Trophoblast cell (in vitro differentiated cells and primary cell): ENCODE measurements at regions not wholly inside any gene's neighbourhood (a gene's known extent, or its start where the extent isn't known, plus 50 kb on each side); places are given as distances from the start of the nearest gene placed in this dataset.

Experiments used
- DNase-seq, 2 donors: peaks; one replicate each; pipeline ENCODE4 v3.0.0-alpha.2; 2016
- H2AFZ ChIP-seq: 2 replicates; pipeline ENCODE4 v1.6.1; 2013; ENCODE audit warnings: low read length, moderate library complexity, mild to moderate bottlenecking; ENCODE audit not compliant: insufficient read depth, poor library complexity
- H2AK5ac ChIP-seq: 2 replicates; pipeline ENCODE4 v1.6.1; 2013; ENCODE audit warnings: mild to moderate bottlenecking, low read length
- H2BK120ac ChIP-seq: 2 replicates; pipeline ENCODE4 v1.6.1; 2013; ENCODE audit warnings: low read length, mild to moderate bottlenecking, moderate library complexity; ENCODE audit not compliant: insufficient read depth, poor library complexity
- H2BK12ac ChIP-seq: 2 replicates; pipeline ENCODE4 v1.6.1; 2013; ENCODE audit warnings: mild to moderate bottlenecking, low read length, moderate library complexity
- H2BK5ac ChIP-seq: 2 replicates; pipeline ENCODE4 v1.6.1; 2013; ENCODE audit warnings: low read length, low read depth, moderate library complexity, mild to moderate bottlenecking; ENCODE audit not compliant: poor library complexity
- H3K14ac ChIP-seq: 2 replicates; pipeline ENCODE4 v1.6.1; 2013; ENCODE audit warnings: mild to moderate bottlenecking, low read length
- H3K18ac ChIP-seq: 2 replicates; pipeline ENCODE4 v1.6.1; 2013; ENCODE audit warnings: mild to moderate bottlenecking, low read length
- H3K23ac ChIP-seq: 2 replicates; pipeline ENCODE4 v1.6.1; 2013; ENCODE audit warnings: low read length
- H3K27ac ChIP-seq: 2 replicates; pipeline ENCODE4 v1.5.1; 2013; ENCODE audit warnings: low read depth, mild to moderate bottlenecking, inconsistent platforms, low read length, moderate library complexity
- H3K27me3 ChIP-seq: 2 replicates; pipeline ENCODE4 v1.6.1; 2013; ENCODE audit warnings: inconsistent platforms, mild to moderate bottlenecking, low read length, moderate library complexity; ENCODE audit not compliant: insufficient read depth
- H3K36me3 ChIP-seq, 2 experiments: 1 replicate in 1 of 2; 2 replicates in 1 of 2; pipeline ENCODE4 v1.6.1; 2013; ENCODE audit warnings: low read length in 2 of 2, mild to moderate bottlenecking in 2 of 2, moderate library complexity in 1 of 2; ENCODE audit not compliant: insufficient read depth in 2 of 2, control insufficient read depth in 1 of 2
- H3K4ac ChIP-seq: 2 replicates; pipeline ENCODE4 v1.6.1; 2013; ENCODE audit warnings: low read depth, mild to moderate bottlenecking, low read length, moderate library complexity
- H3K4me1 ChIP-seq, 2 experiments: 1 replicate in 1 of 2; 2 replicates in 1 of 2; pipeline ENCODE4 v1.6.1; 2013; ENCODE audit warnings: low read length in 2 of 2, mild to moderate bottlenecking in 2 of 2, moderate library complexity in 1 of 2; ENCODE audit not compliant: insufficient read depth in 2 of 2, control insufficient read depth in 1 of 2
- H3K4me2 ChIP-seq: 2 replicates; pipeline ENCODE4 v1.6.1; 2013; ENCODE audit warnings: inconsistent platforms, mild to moderate bottlenecking, low read length, moderate library complexity
- H3K4me3 ChIP-seq: 2 replicates; pipeline ENCODE4 v1.5.1; 2013; ENCODE audit warnings: mild to moderate bottlenecking, low read depth, low read length, inconsistent platforms
- H3K79me1 ChIP-seq: one replicate; pipeline ENCODE4 v1.6.1; 2013; ENCODE audit warnings: low read length
- H3K79me2 ChIP-seq: 2 replicates; pipeline ENCODE4 v1.6.1; 2013; ENCODE audit warnings: low read length, mild to moderate bottlenecking; ENCODE audit not compliant: control insufficient read depth, insufficient read depth, poor library complexity
- H3K9ac ChIP-seq: 2 replicates; pipeline ENCODE4 v1.6.1; 2013; ENCODE audit warnings: mild to moderate bottlenecking, low read length
- H3K9me3 ChIP-seq: 2 replicates; pipeline ENCODE4 v1.6.1; 2013; ENCODE audit warnings: low read depth, mild to moderate bottlenecking, control low read depth, inconsistent platforms, low read length; ENCODE audit not compliant: insufficient read depth
- H4K12ac ChIP-seq: 2 replicates; pipeline ENCODE4 v1.6.1; 2013; ENCODE audit warnings: low read depth, mild to moderate bottlenecking, low read length, moderate library complexity
- H4K8ac ChIP-seq: 2 replicates; pipeline ENCODE4 v1.6.1; 2013; ENCODE audit warnings: low read depth, mild to moderate bottlenecking, low read length, moderate library complexity
- H4K91ac ChIP-seq: one replicate; pipeline ENCODE4 v1.6.1; 2013; ENCODE audit warnings: low read depth, mild to moderate bottlenecking, low read length, moderate library complexity
- WGBS: extraction: QIAGEN DNeasy Blood & Tissue Kit; methylation state at CpG from one replicate; pipeline ENCODE4 v1.1.7; 2013; ENCODE audit warnings: missing lambda C conversion rate; ENCODE audit not compliant: insufficient read length, insufficient coverage; ENCODE audit errors: extremely low coverage; 5-methylcytosine and 5-hydroxymethylcytosine counted together

- no peaks in the 10 kb centered on the region for H3K9me3 ChIP-seq
- no CpG with 5 or more reads among the region's 5 CpGs for WGBS
- no peak overlapping the region for H4K12ac ChIP-seq
- H3K36me3 ChIP-seq, result no peaks in the 10 kb centered on the region
- H3K4me1 ChIP-seq, result no peaks in the 10 kb centered on the region
- no peak overlapping the region for H3K4me3 ChIP-seq
- no peak overlapping the region for H3K4ac ChIP-seq
- no peaks in the 10 kb centered on the region for H3K79me1 ChIP-seq
- no peak overlapping the region for H2AFZ ChIP-seq
- no peak overlapping the region for H3K9ac ChIP-seq
- H3K23ac ChIP-seq, result no peak overlapping the region
- no peak overlapping the region for H2BK12ac ChIP-seq
- H2BK5ac ChIP-seq, result no peak overlapping the region
- no peak overlapping the region for H2BK120ac ChIP-seq
- no peak overlapping the region for H4K8ac ChIP-seq
- no peaks in the 10 kb centered on the region for H3K79me2 ChIP-seq
- H3K27me3 ChIP-seq, result no peaks in the 10 kb centered on the region
- no peak overlapping the region for H3K18ac ChIP-seq
- DNase-seq, result no peak
- no peak overlapping the region for H3K27ac ChIP-seq
- no peak overlapping the region for H3K4me2 ChIP-seq
- H2AK5ac ChIP-seq, result no peak overlapping the region
- H4K91ac ChIP-seq, result no peak overlapping the region
- H3K14ac ChIP-seq, result no peak overlapping the region
These were observed 366.9 kb downstream of the EPHA4 start for GRCh38 chr2:221205103-221205673.

- no peak overlapping the region for H4K8ac ChIP-seq
- DNase-seq, result no peak
- H3K79me1 ChIP-seq, result no peaks in the 10 kb centered on the region
- no peak overlapping the region for H3K27ac ChIP-seq
- no peak overlapping the region for H4K91ac ChIP-seq
- H2BK120ac ChIP-seq, result no peak overlapping the region
- no CpG with 5 or more reads among the region's 2 CpGs for WGBS
- H3K14ac ChIP-seq, result no peak overlapping the region
- no peak overlapping the region for H3K9ac ChIP-seq
- no peaks in the 10 kb centered on the region for H3K36me3 ChIP-seq
- no peak overlapping the region for H3K4me3 ChIP-seq
- H3K4me1 ChIP-seq, result no peaks in the 10 kb centered on the region
- no peak overlapping the region for H2BK5ac ChIP-seq
- no peaks in the 10 kb centered on the region for H3K27me3 ChIP-seq
- H2BK12ac ChIP-seq, result no peak overlapping the region
- no peaks in the 10 kb centered on the region for H3K9me3 ChIP-seq
- H2AK5ac ChIP-seq, result no peak overlapping the region
- H4K12ac ChIP-seq, result no peak overlapping the region
- H2AFZ ChIP-seq, result no peak overlapping the region
- no peak overlapping the region for H3K23ac ChIP-seq
- H3K4ac ChIP-seq, result no peak overlapping the region
- H3K18ac ChIP-seq, result no peak overlapping the region
- H3K79me2 ChIP-seq, result no peaks in the 10 kb centered on the region
- H3K4me2 ChIP-seq, result no peak overlapping the region
These were observed 361.4 kb downstream of the EPHA4 start for GRCh38 chr2:221210686-221211085.

- WGBS, result no CpG with 5 or more reads among the region's 3 CpGs
- H3K79me1 ChIP-seq, result no peaks in the 10 kb centered on the region
- H3K18ac ChIP-seq, result no peak overlapping the region
- no peak overlapping the region for H4K12ac ChIP-seq
- H3K23ac ChIP-seq, result no peak overlapping the region
- H3K27ac ChIP-seq, result no peak overlapping the region
- no peak overlapping the region for H3K14ac ChIP-seq
- no peaks in the 10 kb centered on the region for H3K79me2 ChIP-seq
- H2AFZ ChIP-seq, result no peak overlapping the region
- no peaks in the 10 kb centered on the region for H3K4me1 ChIP-seq
- no peaks in the 10 kb centered on the region for H3K9me3 ChIP-seq
- no peak overlapping the region for H4K91ac ChIP-seq
- no peak overlapping the region for H4K8ac ChIP-seq
- H2BK120ac ChIP-seq, result no peak overlapping the region
- no peak overlapping the region for H2BK12ac ChIP-seq
- no peaks in the 10 kb centered on the region for H3K36me3 ChIP-seq
- H3K4ac ChIP-seq, result no peak overlapping the region
- no peak for DNase-seq
- H3K9ac ChIP-seq, result no peak overlapping the region
- no peak overlapping the region for H3K4me2 ChIP-seq
- no peaks in the 10 kb centered on the region for H3K27me3 ChIP-seq
- H2BK5ac ChIP-seq, result no peak overlapping the region
- H3K4me3 ChIP-seq, result no peak overlapping the region
- no peak overlapping the region for H2AK5ac ChIP-seq
These were observed 360.5 kb downstream of the EPHA4 start for GRCh38 chr2:221211653-221212052.

- no peak overlapping the region for H4K12ac ChIP-seq
- H2AFZ ChIP-seq, result no peak overlapping the region
- no peaks in the 10 kb centered on the region for H3K79me2 ChIP-seq
- H3K79me1 ChIP-seq, result no peaks in the 10 kb centered on the region
- H2AK5ac ChIP-seq, result no peak overlapping the region
- no peak overlapping the region for H3K27ac ChIP-seq
- no peak overlapping the region for H3K4me3 ChIP-seq
- no CpG with 5 or more reads among the region's 2 CpGs for WGBS
- H3K4ac ChIP-seq, result no peak overlapping the region
- no peak overlapping the region for H4K91ac ChIP-seq
- no peak overlapping the region for H2BK12ac ChIP-seq
- no peak overlapping the region for H3K23ac ChIP-seq
- no peak overlapping the region for H3K9ac ChIP-seq
- no peaks in the 10 kb centered on the region for H3K4me1 ChIP-seq
- no peaks in the 10 kb centered on the region for H3K36me3 ChIP-seq
- H2BK5ac ChIP-seq, result no peak overlapping the region
- H4K8ac ChIP-seq, result no peak overlapping the region
- H3K14ac ChIP-seq, result no peak overlapping the region
- H3K18ac ChIP-seq, result no peak overlapping the region
- no peak overlapping the region for H2BK120ac ChIP-seq
- no peaks in the 10 kb centered on the region for H3K27me3 ChIP-seq
- no peak overlapping the region for H3K4me2 ChIP-seq
- no peaks in the 10 kb centered on the region for H3K9me3 ChIP-seq
- no peak for DNase-seq
These were observed 360.0 kb downstream of the EPHA4 start for GRCh38 chr2:221212105-221212504.
